ENCODE measurements at regions not wholly inside any gene's neighbourhood (a gene's known extent, or its start where the extent isn't known, plus 50 kb on each side); places are given as distances from the start of the nearest gene placed in this dataset.

- no peak overlapping the region for H3K4me3 ChIP-seq (replicated peaks in 1 of 4; ENCODE audit: control extremely low read depth in 1 of 4, insufficient read depth in 1 of 4, low read depth in 3 of 4, low read length in 4 of 4)
- no peak for DNase-seq (ENCODE audit: low read depth in 2 of 2)
- no peaks in the 10 kb centered on the region for H3K9me3 ChIP-seq (ENCODE audit: control insufficient read depth, insufficient read depth, low read depth, low read length)
- no peaks in the 10 kb centered on the region for H4K20me1 ChIP-seq (ENCODE audit: control insufficient read depth, extremely low read depth, insufficient read depth, low read length)
- H3K36me3 ChIP-seq (ENCODE audit: control insufficient read depth, insufficient read depth, low read length) = no peaks in the 10 kb centered on the region
- H2AFZ ChIP-seq (ENCODE audit: low read length) = no peak overlapping the region
- no peak overlapping the region for H3K9ac ChIP-seq (ENCODE audit: insufficient read depth, low read length)
- H3K4me2 ChIP-seq (ENCODE audit: extremely low read depth, insufficient read depth, low read length) = no peak overlapping the region
- peaks cover 56% of the 10 kb centered on the region for H3K27me3 ChIP-seq (ENCODE audit: control insufficient read depth, insufficient read depth, low read length)
- H3K4me1 ChIP-seq (ENCODE audit: control insufficient read depth, extremely low read depth, insufficient read depth, low read length) = no peaks in the 10 kb centered on the region
- H3K79me2 ChIP-seq (ENCODE audit: control insufficient read depth, insufficient read depth, low read length) = no peaks in the 10 kb centered on the region
- TF ChIP-seq EZH2 (IDR thresholded peaks at IDR 0.05; ENCODE audit: low read length, missing control alignments) (no peak), CTCF (conservative IDR thresholded peaks at IDR 0.05 in 1 of 2, IDR thresholded peaks at IDR 0.05 in 1 of 2; ENCODE audit: low read depth in 1 of 2, low read length in 2 of 2) (no peak)
- H3K27ac ChIP-seq (ENCODE audit: insufficient read depth, low read length) = no peak overlapping the region
Observed at GRCh38 chr2:120526997-120527945, 181.3 kb downstream of the INHBB start.

GRCh38 chr2:120528051-120528692 lies 182.2 kb downstream of the INHBB start:
- no peak for DNase-seq (ENCODE audit: low read depth in 2 of 2)
- no peak overlapping the region for H3K4me3 ChIP-seq (replicated peaks in 1 of 4; ENCODE audit: control extremely low read depth in 1 of 4, insufficient read depth in 1 of 4, low read depth in 3 of 4, low read length in 4 of 4)
- H3K9me3 ChIP-seq (ENCODE audit: control insufficient read depth, insufficient read depth, low read depth, low read length) = no peaks in the 10 kb centered on the region
- no peak overlapping the region for H3K9ac ChIP-seq (ENCODE audit: insufficient read depth, low read length)
- no peaks in the 10 kb centered on the region for H3K79me2 ChIP-seq (ENCODE audit: control insufficient read depth, insufficient read depth, low read length)
- no peaks in the 10 kb centered on the region for H4K20me1 ChIP-seq (ENCODE audit: control insufficient read depth, extremely low read depth, insufficient read depth, low read length)
- H3K27me3 ChIP-seq (ENCODE audit: control insufficient read depth, insufficient read depth, low read length) = peaks cover 59% of the 10 kb centered on the region
- no peak overlapping the region for H2AFZ ChIP-seq (ENCODE audit: low read length)
- no peak overlapping the region for H3K4me2 ChIP-seq (ENCODE audit: extremely low read depth, insufficient read depth, low read length)
- no peaks in the 10 kb centered on the region for H3K4me1 ChIP-seq (ENCODE audit: control insufficient read depth, extremely low read depth, insufficient read depth, low read length)
- H3K27ac ChIP-seq (ENCODE audit: insufficient read depth, low read length) = no peak overlapping the region
- H3K36me3 ChIP-seq (ENCODE audit: control insufficient read depth, insufficient read depth, low read length) = no peaks in the 10 kb centered on the region
- TF ChIP-seq EZH2 (IDR thresholded peaks at IDR 0.05; ENCODE audit: low read length, missing control alignments) = no peak
- no peak for TF ChIP-seq CTCF (conservative IDR thresholded peaks at IDR 0.05 in 1 of 2, IDR thresholded peaks at IDR 0.05 in 1 of 2; ENCODE audit: low read depth in 1 of 2, low read length in 2 of 2)

GRCh38 chr2:120528693-120529076 lies 182.7 kb downstream of the INHBB start:
- H3K4me2 ChIP-seq (ENCODE audit: extremely low read depth, insufficient read depth, low read length) = no peak overlapping the region
- H3K27ac ChIP-seq (ENCODE audit: insufficient read depth, low read length) = no peak overlapping the region
- no peaks in the 10 kb centered on the region for H3K9me3 ChIP-seq (ENCODE audit: control insufficient read depth, insufficient read depth, low read depth, low read length)
- H4K20me1 ChIP-seq (ENCODE audit: control insufficient read depth, extremely low read depth, insufficient read depth, low read length) = no peaks in the 10 kb centered on the region
- H3K79me2 ChIP-seq (ENCODE audit: control insufficient read depth, insufficient read depth, low read length) = no peaks in the 10 kb centered on the region
- H3K36me3 ChIP-seq (ENCODE audit: control insufficient read depth, insufficient read depth, low read length) = no peaks in the 10 kb centered on the region
- no peak for TF ChIP-seq CTCF (conservative IDR thresholded peaks at IDR 0.05 in 1 of 2, IDR thresholded peaks at IDR 0.05 in 1 of 2; ENCODE audit: low read depth in 1 of 2, low read length in 2 of 2)
- no peak for TF ChIP-seq EZH2 (IDR thresholded peaks at IDR 0.05; ENCODE audit: low read length, missing control alignments)
- DNase-seq (ENCODE audit: low read depth in 2 of 2) = no peak
- H3K4me1 ChIP-seq (ENCODE audit: control insufficient read depth, extremely low read depth, insufficient read depth, low read length) = no peaks in the 10 kb centered on the region
- H3K27me3 ChIP-seq (ENCODE audit: control insufficient read depth, insufficient read depth, low read length) = peaks cover 55% of the 10 kb centered on the region
- no peak overlapping the region for H3K4me3 ChIP-seq (replicated peaks in 1 of 4; ENCODE audit: control extremely low read depth in 1 of 4, insufficient read depth in 1 of 4, low read depth in 3 of 4, low read length in 4 of 4)
- H3K9ac ChIP-seq (ENCODE audit: insufficient read depth, low read length) = no peak overlapping the region
- no peak overlapping the region for H2AFZ ChIP-seq (ENCODE audit: low read length)
